Mesothelial cell of epicardium (in vitro differentiated cells): ENCODE measurements at regions not wholly inside any gene's neighbourhood (a gene's known extent, or its start where the extent isn't known, plus 50 kb on each side); places are given as distances from the start of the nearest gene placed in this dataset.

ENCODE experiments used
- DNase-seq, 2 experiments: peaks; one replicate each; pipeline ENCODE4 v3.0.0; 2021; ENCODE audit warnings: low spot score in 2 of 2; ENCODE audit not compliant: unreplicated experiment in 2 of 2
- H3K27ac Mint-ChIP-seq: 2 replicates; pipeline ENCODE4 v1.8.0; 2021; ENCODE audit warnings: mixed read lengths
- H3K27me3 Mint-ChIP-seq: 2 replicates; pipeline ENCODE4 v1.8.0; 2021; ENCODE audit warnings: low read depth, mixed read lengths
- H3K36me3 Mint-ChIP-seq: 2 replicates; pipeline ENCODE4 v1.8.0; 2021; ENCODE audit warnings: mixed read lengths
- H3K4me1 Mint-ChIP-seq: 2 replicates; pipeline ENCODE4 v1.8.0; 2021; ENCODE audit warnings: mixed read lengths
- H3K4me3 Mint-ChIP-seq: 2 replicates; pipeline ENCODE4 v1.8.0; 2021; ENCODE audit warnings: mild to moderate bottlenecking, moderate library complexity, mixed read lengths
- H3K9me3 Mint-ChIP-seq: 2 replicates; pipeline ENCODE4 v1.8.0; 2021; ENCODE audit warnings: mixed read lengths
- TF ChIP-seq, protein P1 (sequence below): fragments of 200-600 bp; sonication (generic); IDR thresholded peaks from one replicate; pipeline ENCODE4 v1.5.0; 2021; ENCODE audit warnings: antibody characterized with exemption; ENCODE audit not compliant: unreplicated experiment

DNA sequence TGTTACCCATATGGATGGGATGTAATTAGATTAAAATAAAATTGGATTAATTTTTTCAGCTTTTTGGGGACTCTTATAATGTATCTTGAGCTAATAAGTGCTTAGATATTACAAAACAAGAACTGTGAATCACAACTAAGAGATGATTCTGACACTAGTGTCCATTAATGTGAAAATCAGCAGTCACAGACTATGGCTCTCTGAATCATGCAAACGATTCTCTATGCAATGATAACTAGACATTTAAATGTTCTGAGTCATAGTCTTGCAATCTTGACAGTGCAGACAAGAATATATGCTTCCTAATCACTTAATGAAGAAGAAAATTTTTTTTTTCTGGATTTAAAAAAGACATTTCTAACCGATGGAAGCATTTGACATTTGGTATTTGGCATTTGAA is 82.2 kb upstream of the OPRM1 start:
- no peaks in the 10 kb centered on the region for H3K36me3 Mint-ChIP-seq
- no peak overlapping the region for H3K27ac Mint-ChIP-seq
- H3K27me3 Mint-ChIP-seq: no peaks in the 10 kb centered on the region
- no peak for DNase-seq
- H3K4me3 Mint-ChIP-seq: no peak overlapping the region
- H3K4me1 Mint-ChIP-seq: peaks cover 5% of the 10 kb centered on the region
- peaks cover 12% of the 10 kb centered on the region for H3K9me3 Mint-ChIP-seq
- TF ChIP-seq, protein P1, sequence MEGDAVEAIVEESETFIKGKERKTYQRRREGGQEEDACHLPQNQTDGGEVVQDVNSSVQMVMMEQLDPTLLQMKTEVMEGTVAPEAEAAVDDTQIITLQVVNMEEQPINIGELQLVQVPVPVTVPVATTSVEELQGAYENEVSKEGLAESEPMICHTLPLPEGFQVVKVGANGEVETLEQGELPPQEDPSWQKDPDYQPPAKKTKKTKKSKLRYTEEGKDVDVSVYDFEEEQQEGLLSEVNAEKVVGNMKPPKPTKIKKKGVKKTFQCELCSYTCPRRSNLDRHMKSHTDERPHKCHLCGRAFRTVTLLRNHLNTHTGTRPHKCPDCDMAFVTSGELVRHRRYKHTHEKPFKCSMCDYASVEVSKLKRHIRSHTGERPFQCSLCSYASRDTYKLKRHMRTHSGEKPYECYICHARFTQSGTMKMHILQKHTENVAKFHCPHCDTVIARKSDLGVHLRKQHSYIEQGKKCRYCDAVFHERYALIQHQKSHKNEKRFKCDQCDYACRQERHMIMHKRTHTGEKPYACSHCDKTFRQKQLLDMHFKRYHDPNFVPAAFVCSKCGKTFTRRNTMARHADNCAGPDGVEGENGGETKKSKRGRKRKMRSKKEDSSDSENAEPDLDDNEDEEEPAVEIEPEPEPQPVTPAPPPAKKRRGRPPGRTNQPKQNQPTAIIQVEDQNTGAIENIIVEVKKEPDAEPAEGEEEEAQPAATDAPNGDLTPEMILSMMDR: no peak

DNA sequence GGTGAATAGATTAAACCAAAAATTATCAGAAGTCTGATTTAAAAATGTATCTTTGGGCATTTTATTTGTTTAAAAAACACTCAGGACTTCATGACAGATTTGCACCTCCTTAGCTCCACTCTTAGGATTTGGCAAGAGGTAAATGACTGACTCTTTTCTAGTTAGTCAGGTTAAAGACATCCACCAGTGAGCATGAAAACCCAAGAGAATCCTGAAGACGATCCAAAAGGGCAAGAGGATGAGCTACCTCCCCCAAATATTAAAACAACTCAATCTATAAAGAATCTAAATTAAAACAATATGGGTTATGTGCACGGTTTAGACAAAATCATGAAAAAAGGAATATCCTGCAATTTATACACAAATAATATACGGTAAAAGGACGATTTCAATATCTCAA is 89.4 kb upstream of the OPRM1 start:
- H3K4me3 Mint-ChIP-seq: no peak overlapping the region
- peaks cover 4% of the 10 kb centered on the region for H3K27me3 Mint-ChIP-seq
- H3K4me1 Mint-ChIP-seq: peaks cover 7% of the 10 kb centered on the region
- no peaks in the 10 kb centered on the region for H3K36me3 Mint-ChIP-seq
- H3K9me3 Mint-ChIP-seq: no peaks in the 10 kb centered on the region
- no peak overlapping the region for H3K27ac Mint-ChIP-seq
- no peak for DNase-seq
- TF ChIP-seq, protein P1: no peak

DNA sequence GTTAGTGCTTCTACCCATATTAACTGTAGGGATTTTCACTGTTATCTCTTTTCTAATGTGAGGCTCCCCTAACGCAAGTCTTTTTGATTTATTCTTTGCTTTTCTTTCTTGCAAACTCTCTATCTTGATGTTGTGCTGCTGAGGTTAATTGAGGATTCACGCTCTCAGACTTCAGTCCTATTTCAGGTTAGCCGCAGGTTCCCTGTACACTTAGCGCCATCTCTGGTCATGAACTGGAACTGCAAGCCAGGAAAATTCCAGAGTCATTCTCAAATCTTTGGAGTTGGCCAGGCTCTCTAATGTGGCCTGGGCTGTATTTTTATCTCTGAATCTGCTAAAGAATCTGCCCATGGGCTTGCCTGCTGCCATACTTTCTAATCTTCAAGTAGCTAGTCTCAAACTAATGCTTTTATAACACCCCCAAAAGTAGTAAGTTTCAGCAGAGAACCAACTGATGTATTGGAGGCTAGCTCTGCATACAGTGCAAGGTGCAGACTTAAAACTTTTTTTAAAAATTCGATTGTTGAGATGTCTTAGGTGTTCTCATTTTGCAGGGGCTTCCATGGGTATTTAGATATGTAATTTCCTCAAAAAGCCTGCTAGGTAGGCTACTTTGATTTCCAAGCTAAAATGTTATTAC is 91.1 kb upstream of the OPRM1 start:
- peaks cover 4% of the 10 kb centered on the region for H3K27me3 Mint-ChIP-seq
- TF ChIP-seq, protein P1: peak; percentile 97
- peaks cover 10% of the 10 kb centered on the region for H3K4me1 Mint-ChIP-seq
- DNase-seq: peak in 1 of 2 experiments; percentile 44
- no peaks in the 10 kb centered on the region for H3K36me3 Mint-ChIP-seq
- H3K27ac Mint-ChIP-seq: peak overlapping the region; percentile 10
- no peaks in the 10 kb centered on the region for H3K9me3 Mint-ChIP-seq
- peak overlapping the region; percentile 7 for H3K4me3 Mint-ChIP-seq

DNA sequence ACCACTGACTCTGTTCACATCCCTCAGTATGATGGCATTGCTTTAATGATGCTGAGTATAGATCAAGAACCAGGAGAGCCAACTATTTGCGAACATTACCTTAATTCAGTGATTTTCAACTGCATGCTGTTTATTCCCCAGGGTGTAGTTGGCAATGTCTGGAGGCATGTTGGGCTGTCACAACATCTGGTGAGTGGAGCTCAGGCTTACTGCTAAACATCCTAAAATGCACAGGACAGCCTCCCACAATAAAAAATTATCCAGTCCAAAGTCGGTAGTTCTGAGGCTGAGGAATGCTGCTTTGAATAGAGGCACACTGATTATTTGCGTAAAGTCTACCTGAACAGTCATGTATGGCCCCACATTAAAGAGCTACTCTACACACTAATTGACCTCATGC is 94.8 kb upstream of the OPRM1 start:
- Mint-ChIP-seq H3K36me3 (no peaks in the 10 kb centered on the region), H3K27me3 (peaks cover 4% of the 10 kb centered on the region), H3K4me1 (peaks cover 10% of the 10 kb centered on the region), H3K9me3 (no peaks in the 10 kb centered on the region), H3K27ac (no peak overlapping the region), H3K4me3 (no peak overlapping the region)
- TF ChIP-seq, protein P1: no peak
- DNase-seq: no peak

DNA sequence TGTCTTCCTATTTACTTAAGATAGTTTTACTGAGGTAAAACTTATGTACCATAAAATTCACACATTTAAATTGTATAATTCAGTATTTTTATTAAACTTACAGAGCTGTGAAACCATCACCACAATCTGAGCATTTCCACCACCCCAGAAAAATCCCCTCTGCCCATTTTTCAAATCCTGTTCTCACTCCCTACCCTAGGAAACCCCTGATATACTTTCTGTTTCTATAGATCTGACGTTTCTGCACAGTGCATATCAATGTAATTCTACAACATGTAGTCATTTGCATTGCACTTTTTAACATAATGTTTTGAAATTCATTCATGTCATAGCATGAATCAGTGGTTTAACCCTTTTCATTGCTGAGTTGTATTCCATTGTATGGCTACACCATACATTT is 96.7 kb upstream of the OPRM1 start:
- H3K4me1 Mint-ChIP-seq: peaks cover 3% of the 10 kb centered on the region
- TF ChIP-seq, protein P1: no peak
- peaks cover 11% of the 10 kb centered on the region for H3K27me3 Mint-ChIP-seq

DNA sequence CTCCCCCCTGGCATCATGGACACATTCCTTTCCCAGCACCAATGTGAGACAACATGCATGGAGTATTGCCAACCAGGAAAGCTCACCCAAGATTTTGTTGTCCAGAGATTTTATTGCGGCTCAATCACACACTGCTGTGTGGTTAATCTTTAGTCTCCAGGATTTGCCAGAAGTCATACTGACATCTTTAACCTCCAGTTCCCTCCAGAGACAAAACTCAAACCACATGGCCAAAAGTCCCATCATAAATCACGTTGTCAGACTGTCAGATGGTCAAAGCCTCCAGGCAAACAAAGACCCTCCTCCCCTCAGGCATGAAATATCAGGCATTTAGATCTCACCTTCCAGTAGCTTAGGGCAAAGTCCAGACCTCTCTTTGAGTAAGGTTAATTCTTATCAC is 97.3 kb upstream of the OPRM1 start:
- TF ChIP-seq, protein P1: no peak
- H3K4me1 Mint-ChIP-seq: peaks cover 3% of the 10 kb centered on the region
- no peaks in the 10 kb centered on the region for H3K36me3 Mint-ChIP-seq
- H3K4me3 Mint-ChIP-seq: no peak overlapping the region
- no peak overlapping the region for H3K27ac Mint-ChIP-seq
- H3K27me3 Mint-ChIP-seq: peaks cover 15% of the 10 kb centered on the region
- H3K9me3 Mint-ChIP-seq: no peaks in the 10 kb centered on the region
- no peak for DNase-seq

More for the DNA sequence above, 96.7 kb upstream of the OPRM1 start:
- H3K4me3 Mint-ChIP-seq: no peak overlapping the region
- H3K36me3 Mint-ChIP-seq: no peaks in the 10 kb centered on the region
- no peak overlapping the region for H3K27ac Mint-ChIP-seq
- no peaks in the 10 kb centered on the region for H3K9me3 Mint-ChIP-seq
- no peak for DNase-seq
